ENCODE measurements at regions not wholly inside any gene's neighbourhood (a gene's known extent, or its start where the extent isn't known, plus 50 kb on each side); places are given as distances from the start of the nearest gene placed in this dataset.

DNA sequence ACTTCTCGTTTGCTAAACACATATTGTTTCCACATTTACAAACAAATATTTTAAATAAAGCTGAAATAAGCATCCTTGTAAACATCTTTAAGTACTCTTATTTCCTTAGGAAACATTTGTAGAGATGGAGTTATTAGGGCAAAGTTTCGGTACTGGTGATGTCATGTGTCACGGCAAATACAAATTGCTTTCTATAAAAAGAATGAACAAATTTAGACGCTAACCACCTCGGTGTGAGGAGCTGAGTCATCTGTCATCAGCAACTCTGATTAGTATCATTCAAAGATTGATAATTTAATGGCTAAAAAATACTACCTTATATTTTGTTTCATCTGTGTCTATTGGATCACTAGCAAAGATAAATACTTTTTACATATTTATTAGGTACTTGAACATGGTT lies 982.0 kb downstream of the VRK1 start:
- TF ChIP-seq CTCF (conservative IDR thresholded peaks at IDR 0.05) (no peak), ZFX (IDR thresholded peaks at IDR 0.05) (no peak)
